Hematopoietic multipotent progenitor cell treated with erythropoietin and hydrocortisone succinate and interleukin-3 and kit ligand, for 8 days (in vitro differentiated cells): ENCODE measurements at regions not wholly inside any gene's neighbourhood (a gene's known extent, or its start where the extent isn't known, plus 50 kb on each side); places are given as distances from the start of the nearest gene placed in this dataset.
"Not testable (repeated sequence)": the region's sequence is repeated elsewhere in the genome, so short reads cannot be mapped to it uniquely, and the experiment has no call there.

Experiments used
- DNase-seq: peaks from one replicate; pipeline ENCODE4 v3.0.0-alpha.2; 2015

DNA sequence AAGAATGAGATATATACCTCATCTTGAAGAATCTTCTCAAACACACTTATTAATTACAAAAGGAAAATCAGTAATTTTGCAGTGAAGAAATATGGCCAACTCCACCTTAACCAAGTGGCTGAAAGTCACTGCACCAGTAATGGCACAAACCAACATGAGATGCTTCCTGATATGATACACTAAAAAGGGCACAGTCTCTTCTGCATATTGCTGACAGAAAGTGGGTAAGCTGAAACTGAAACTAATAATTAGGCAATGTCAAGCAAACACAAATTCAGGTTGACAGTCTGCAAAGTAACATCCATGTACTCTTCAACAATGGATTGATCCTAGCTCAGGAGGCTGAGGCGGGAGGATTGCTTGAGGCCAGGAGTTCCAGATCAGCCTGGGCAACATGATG is 56.1 kb downstream of the ZNF22 start:
- not testable (repeated sequence) for DNase-seq

DNA sequence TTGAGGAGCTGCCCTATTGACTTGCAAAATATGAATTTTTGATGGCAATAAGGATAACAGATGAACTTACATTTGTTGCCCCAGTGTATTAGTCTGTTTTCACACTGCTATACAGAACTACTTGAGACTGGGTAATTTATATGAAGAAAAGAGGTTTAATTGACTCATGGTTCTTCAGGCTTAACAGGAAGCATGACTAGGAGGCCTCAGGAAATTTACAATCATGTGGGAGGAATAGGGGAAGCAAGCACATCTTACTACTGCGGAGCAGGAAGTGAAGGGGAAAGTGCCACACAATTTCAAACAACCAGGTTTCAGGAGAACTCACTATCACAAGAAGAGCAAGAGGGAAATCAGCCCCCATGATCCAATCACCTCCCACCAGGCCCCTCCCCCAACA is 57.9 kb downstream of the ZNF22 start:
- DNase-seq = no peak

DNA sequence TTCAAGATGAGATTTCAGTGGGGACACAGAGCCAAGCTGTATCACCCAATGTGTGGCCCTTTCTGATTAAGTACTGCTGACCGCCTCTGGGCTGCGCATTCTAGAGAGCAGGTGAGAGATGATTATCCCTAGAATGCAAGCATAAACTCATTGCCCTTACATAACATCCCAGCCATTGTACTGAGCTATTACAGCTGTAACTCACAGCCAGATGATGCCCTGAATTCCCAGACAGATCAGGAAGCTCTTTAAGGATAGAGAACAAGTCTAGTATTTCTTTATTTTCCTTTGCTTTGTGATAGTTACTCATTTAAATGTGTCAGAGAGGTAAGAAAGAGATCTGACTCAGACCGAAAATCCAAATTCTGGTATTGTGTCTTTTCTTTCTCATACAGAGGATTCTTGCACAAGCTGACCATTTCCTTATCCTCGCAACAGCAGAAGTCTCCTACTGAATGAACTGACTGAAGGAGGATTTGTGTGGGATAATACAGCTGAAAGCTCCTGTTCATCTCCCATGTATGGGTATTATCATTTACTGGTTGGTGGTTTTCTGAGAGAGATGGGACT is 58.4 kb downstream of the ZNF22 start:
- DNase-seq = no peak

DNA sequence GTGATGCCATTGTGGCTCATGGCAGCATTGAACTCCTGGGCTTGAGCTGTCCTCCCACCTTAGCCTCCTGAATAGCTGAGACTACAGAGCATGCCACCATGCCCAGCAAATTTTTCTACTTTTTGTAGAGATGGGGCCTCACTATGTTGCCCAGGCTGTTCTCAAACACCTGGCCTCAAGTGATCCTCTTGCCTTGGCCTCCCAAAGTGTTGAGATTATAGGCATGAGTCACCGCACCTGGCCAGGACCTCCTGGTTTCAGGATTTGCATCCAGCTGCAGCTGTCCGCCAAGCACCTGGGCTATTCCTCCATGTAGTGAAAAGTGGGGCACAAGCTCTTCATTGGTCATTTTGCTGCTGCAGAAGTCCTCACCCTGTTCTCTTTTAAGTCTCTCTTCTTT is 58.9 kb downstream of the ZNF22 start:
- no peak for DNase-seq

DNA sequence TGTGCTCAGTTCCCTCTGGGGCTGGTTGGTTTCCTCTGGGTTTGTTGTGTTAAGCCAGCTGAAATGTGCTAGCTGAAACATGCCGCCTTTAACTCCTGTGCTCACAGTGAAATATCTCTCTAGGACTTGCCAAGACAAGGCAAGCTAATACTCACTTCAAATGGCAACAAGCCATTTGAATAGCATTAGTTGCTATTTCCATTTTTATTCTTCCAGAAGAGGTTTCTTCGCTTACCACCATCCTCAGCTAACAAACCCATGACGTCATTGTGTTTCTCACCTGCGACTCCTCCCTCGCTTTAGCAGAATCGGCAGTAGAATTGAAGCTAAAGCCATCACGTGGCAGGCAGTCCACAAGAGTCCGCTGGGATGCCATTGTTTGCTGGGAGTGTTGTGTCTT is 61.3 kb downstream of the ZNF22 start:
- DNase-seq = no peak

DNA sequence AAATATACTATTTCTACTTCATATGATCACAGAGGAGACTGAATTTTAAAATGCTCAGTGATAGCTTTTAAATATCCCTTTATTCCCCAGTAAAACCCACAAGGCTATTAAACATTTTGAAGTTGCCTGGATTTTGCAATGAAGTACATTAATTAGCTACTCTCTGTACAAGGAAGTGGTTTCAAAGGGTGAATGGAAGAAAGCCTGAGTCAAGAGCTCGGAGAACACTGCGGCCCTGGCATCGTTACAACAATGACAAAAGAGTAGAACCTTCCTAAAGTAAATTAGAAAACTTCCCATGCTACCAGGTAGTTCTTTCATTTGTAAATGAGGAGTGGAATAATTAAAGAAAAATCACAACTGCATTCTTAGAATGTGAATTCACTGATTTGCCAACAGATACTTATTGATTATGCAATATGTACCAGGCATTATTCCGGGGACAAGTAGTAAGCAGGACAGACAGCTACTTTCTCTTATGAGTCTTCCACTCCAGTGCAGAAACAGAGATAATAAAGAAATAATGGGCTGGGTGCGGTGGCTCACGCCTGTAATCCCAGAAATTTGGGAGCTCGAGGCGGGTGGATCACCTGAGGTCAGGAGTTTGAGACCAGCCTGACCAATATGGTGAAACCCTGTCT is 63.0 kb downstream of the ZNF22 start:
- DNase-seq = no peak

DNA sequence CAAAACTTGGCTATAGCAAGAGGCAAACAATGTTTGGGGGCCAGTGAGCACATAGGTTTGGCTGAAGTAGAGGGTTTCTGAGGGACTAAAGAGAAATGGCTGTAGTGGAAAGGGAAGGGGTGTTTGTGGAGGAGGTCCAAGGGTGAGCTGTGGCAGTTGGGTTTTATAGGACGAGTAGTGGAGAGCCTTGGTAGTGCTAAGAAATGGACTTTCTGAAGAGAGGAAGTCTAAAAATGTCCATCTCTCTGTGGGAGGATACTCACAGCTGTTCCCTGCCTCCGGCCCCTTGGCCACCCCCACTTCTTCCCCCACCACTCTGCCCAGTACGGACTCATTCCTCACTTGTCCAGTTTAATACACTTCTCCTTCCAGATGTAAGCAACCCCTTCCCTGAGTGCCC is 64.3 kb downstream of the ZNF22 start:
- DNase-seq = no peak

DNA sequence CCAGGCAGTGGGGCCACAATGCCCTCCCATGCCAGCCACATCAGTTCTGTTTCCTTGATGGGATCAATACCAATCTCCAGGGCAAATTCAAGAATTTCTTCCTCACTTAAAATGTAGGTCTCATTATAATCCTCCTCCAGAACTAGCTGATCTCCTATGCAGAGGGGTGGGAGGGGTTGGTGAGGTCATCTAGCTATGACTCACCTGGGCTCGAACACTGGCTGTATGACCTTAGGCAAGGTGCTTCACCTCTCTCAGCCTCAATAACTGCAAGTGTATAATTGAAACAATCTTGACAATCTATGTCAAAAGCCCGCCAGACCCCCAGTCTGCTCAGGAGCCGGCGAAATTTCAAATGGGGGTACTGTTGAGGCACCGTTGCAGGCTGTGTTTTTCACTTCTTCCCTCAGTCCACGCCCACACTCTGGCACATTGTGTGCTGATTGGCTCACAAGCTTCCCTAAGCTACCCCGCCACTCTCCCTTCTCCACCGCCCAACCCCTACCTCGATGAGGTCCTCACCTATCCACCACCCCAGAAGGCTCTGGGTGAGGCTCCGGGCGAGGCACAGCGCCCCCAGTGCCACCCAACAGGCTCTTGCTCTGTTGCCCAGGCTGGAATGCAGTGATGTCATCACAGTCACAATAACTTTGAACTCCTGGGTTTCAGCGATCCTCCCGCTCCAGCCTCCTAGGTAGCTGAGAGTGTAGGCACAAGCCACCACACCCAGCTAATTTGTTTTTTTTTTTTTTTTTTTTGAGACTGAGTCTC is 70.5 kb downstream of the ZNF22 start:
- DNase-seq = no peak

DNA sequence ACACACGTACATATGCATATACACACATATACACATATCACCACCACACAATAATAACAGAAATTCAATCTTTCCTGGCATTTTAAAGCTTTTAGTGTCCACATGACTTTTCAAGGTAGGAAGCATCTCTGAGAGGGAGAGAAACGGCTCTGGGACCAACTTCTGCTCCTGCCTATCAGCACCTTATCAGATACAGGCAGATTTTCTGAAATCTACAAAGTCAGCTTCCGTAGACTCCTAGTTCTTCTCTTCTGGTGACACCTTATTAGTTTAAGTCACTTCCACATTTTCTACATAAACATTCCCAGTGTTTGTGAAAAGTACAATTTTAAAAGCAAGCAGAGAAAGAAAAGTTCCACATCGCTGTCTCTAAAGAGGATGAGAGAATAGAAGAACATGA is 74.5 kb downstream of the ZNF22 start:
- DNase-seq = no peak

DNA sequence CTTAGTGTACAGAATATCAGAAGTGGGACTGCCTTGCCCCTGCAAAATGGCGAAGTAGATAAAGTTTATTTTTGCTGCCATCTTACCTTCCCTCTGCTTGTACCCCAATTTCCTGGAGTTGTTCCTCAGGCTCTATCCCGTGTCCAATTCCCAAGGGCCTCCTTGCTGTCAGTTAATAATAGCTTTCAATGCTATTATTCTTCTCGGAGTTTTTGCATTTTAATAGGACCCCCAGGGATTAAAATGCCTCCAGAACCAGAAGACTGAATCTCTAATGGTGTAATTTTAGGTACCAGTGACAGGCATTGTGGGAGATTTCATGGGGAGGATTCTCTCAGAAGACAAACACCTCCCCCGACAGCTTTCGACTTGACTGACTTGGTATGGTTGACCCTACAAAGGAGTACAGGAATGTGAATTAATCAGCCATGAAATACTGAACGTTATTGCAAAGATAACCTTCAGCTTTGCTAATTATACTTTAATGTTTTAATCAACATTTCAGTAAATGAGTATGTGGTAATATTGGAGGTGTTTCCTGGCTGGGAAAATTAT is 75.2 kb downstream of the ZNF22 start:
- no peak for DNase-seq

DNA sequence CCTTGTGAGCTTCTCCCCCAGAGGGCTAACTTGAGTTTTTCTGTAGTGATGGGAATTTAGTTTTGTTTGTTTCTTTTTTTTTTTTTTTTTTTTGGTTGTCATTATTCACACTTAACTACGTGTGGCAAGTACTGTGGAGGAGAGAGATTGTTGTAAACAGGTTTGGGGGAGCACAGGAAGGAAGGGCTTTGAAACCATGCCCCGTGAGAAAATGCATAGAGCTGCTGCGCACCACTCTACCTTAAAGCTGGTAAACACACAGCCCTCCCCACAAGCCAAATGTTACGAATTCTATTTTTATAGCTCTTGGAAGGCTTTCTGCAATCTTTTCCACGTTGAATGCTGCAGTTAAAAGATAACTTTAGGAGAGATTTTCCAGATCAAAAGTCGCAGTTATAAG is 76.2 kb downstream of the ZNF22 start:
- no peak for DNase-seq

DNA sequence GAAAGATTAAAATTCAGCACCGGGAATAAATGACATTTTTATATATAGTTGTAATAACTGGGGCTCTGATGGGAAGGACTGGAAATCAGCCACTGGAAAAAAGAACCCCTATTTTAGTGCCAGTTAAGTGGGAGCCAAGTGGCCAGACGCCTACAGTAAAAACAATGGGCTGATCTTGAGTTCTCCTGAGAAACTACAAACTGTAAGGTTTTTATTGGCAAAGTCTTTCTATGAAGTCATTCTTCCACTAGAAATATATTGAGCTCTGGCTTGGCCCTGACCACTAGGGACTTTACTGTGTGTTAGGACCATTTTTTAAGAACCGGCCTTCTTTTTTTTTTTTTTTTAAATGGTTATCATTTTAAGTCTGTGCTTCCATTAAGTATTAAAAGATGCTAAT is 79.6 kb downstream of the ZNF22 start:
- DNase-seq = no peak

DNA sequence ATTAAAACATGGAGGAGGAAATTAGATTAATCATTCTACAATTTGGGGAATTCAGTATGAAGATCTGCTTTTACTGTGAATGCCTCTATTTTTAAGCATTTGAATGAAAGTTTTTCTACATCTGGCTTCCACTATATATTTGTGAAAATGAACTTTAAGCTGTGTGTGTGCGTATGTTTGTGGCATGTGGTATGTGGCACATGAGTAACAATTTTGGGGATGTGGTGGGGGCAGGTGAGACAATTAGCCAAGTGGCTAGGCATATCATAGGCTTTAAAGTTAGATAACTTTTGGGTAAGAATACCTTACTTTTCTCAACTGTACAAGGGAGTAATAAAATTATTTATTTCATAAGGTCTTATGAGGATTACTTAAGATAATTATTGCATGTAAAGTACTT is 81.5 kb downstream of the ZNF22 start:
- DNase-seq = no peak

DNA sequence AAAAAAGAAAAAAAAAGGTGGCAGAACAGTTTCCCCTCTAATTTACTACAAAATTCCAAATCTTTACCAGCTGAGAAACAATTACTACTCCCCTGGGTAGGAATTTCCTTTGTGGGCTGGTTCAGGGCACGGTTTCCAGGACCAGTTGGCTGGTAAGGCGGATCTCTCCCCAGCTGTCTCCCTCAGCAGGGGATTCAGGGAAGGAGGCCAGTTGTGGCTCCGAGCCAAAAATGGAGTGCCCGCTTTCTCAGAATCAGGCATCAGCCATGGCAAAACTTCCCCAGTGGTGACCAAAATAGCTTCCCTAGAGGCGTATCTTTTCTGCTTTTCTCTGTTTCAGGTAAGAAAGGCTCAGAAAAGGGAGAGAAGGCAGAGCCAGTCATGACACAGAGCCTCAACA is 91.2 kb downstream of the ZNF22 start:
- DNase-seq = no peak

DNA sequence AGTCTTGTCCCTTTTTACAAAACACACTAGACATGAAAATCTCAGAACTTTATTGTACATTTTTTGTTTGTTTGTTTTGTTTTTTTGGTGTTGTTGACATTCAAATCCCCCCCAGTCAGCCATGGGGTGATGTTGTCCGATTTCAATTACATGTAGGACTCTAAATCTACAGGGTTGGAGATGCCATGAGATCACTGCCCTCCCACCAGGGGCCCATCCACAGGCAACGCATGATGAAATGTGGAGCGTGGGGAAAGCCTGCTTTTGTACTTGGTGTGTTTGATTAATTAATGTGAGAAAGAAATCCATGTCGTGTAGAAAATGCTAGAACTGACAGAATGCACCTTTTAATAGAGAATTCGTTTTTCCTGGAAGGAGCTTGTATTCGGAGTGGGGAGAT is 93.2 kb downstream of the ZNF22 start:
- no peak for DNase-seq

DNA sequence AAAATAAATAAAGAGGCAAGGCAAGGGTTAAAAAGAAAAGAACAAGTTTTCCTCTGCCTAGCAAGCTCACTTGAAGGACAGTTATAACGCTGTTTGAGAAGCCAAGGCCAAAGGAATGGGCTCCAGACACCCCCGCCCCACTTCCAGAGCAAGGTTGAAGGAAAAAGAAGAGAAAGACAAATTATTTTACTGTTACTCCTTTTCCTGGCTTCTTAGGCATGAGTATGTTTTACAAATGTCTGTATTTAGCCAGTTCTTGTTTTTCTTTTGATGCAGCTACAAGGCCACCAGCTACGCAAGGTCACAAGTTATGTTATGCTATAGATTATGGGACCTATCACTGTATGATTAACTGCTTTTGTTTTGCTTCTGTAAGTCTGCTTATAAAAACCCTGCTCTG is 94.6 kb downstream of the ZNF22 start:
- DNase-seq = no peak

DNA sequence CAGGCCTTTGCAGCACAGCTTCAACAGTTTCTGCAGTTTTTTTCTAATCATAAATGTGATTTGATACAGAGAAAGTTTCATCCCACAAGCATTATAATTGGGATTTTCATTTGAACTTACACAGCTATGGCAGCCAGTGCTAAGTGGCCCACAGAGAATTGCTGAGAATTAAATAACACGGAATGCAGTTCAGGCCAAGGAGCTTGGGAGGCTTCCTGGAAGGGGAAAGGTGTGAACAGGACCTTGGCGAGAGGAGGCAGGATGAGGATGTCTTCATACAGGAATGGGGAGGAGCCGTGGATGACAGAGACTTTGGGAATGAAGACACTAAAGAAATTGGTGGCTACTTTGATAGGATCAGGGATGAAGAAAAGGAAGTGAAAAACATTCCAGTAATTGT is 95.3 kb downstream of the ZNF22 start:
- no peak for DNase-seq

DNA sequence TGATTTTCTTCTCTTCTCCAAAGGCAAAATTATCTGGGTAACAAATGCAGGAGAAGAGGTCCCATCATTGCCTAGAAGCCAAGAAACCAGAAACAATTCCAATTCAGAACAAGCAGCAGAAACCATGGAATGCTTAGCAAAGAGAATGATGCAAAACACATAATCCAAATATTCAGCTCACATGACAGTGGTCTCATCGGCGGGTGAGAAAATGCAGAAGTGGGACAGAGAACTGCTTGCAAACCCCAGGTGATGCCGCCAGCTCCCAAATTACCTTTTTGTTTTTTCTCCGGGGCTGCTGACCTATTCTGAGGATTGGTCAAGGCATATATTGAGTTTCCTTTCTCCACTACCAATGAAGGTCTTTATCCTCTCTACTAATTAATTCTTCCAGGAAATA is 99.7 kb downstream of the ZNF22 start:
- DNase-seq = no peak

DNA sequence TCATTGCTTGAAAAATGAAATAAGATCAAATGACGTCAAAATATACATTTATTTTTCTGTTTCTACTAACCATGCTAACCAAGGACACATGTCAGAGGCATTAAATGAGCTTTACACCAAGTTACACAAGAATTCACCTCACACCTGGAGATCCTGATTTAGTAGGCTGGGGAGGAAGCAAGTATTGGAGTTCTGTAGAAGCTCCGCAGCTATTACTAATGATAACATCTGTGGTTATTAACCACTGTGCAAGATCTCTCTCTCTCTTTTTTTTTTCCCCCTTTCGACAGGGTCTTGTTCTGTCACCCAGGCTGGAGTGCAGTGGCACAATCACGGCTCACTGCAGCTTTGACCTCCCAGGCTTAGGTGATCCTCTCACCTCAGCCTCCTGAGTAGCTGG is 104.0 kb downstream of the ZNF22 start:
- no peak for DNase-seq

DNA sequence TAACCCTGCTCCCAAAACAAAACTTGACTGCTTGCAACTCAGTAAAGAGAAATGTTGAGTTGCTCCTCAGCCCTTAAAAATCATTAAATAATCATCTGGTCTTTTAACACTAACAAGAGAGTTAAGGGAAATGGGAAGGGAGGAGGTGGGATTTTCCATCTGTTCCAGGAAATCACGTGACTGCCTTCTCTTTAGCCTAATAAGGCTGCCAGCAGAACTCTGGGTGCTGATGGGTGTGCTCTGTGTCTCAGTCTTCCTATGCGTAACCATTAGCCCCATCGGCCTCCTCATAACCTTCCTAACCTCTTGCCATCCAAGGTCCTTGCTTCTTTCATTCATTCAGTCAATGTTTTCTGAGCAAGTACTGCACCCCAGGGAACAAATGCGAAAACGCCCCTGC is 104.6 kb downstream of the ZNF22 start:
- DNase-seq = not testable (repeated sequence)

DNA sequence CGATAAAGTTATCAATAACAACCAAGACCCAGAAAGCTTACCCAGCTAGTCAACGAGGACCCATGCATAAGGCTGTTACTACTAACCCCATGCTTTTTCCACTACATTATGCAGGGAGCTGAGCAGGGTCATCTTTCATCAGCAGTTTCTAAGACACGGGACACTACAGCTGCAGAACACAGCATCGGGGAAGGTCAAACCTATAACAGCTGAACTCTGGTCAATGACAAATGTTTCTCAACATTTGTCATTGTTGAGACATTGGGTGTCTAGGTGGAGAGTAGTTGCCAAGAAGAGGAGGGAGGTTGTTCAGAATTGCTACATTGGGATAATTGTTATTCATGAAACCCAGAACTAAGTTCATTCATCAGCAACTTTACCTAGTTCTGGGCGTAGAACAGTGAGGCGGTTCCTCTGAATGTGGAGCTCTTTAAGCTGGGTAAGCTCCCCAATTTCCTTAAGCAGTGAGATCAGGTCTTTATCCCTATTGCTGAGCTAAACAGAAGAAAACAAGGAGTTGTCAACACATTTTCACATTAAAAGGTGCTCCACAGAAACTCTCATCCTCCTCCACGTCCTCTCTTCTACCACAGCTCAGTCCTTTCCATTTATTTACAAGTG is 105.6 kb downstream of the ZNF22 start:
- no peak for DNase-seq

DNA sequence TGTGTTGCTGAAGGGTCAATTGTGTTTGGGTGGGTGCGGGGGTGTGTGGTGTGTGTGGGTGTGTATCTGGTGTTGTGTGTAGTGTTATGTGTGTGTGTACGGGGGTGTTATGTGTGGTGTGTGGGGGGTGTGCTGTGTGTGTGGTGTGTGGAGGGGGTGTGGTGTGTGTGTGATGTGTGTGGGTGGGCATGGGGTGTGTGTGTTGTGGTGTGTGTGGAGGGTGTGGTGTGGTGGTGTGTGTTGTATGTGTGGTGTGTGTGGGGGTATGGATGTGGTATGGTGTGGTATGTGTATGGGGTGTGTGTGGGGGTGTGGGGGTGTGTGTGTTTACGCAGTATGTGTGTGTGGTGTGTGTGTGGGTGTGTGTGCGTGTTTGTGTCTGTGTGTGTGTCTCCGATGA is 110.8 kb downstream of the ZNF22 start:
- no peak for DNase-seq

DNA sequence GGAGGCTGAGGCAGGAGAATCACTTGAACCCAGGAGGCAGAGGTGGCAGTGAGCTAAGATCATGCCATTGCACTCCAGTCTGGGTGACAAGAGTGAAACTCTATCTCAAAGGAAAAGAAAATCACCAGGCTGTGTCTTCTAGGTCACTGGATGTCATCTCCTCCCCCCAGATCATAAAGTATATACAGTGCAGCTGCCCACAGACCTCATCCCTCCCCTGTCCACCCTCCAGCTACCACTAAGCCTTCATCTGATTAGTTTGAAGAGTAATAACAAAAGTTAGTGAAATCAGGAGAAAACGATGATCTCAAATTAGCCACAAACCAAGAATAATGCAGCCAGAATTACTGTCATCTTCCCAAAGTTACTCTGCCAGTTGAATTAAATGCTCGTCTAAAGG is 117.2 kb downstream of the ZNF22 start:
- DNase-seq = not testable (repeated sequence)

DNA sequence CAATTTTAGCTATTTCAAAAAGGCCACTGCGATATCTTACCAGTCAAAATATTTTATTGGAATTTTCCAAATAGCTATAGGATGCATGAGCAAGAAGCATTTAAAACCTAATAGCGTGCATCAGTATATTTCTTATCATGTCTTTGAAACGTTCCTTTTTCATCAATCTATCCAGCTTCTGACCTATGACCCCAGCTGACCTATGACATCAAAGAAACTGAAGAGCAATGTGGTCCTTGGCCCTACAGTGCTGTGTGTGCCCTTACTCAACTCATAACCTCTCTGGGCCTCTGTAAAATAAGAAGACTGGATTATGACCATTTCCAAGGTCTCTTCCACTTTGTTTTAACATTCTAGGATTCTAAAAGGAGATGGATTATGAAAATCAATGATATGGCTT is 118.2 kb downstream of the ZNF22 start:
- no peak for DNase-seq
